GM12872 (cell line): ENCODE measurements at regions not wholly inside any gene's neighbourhood (a gene's known extent, or its start where the extent isn't known, plus 50 kb on each side); places are given as distances from the start of the nearest gene placed in this dataset.

Source experiments
- TF ChIP-seq, protein P1 (sequence below): IDR thresholded peaks from 3 replicates; pipeline ENCODE4 v1.5.1; 2011; ENCODE audit warnings: low read depth, mild to moderate bottlenecking, low read length, moderate library complexity; ENCODE audit not compliant: insufficient read depth

DNA sequence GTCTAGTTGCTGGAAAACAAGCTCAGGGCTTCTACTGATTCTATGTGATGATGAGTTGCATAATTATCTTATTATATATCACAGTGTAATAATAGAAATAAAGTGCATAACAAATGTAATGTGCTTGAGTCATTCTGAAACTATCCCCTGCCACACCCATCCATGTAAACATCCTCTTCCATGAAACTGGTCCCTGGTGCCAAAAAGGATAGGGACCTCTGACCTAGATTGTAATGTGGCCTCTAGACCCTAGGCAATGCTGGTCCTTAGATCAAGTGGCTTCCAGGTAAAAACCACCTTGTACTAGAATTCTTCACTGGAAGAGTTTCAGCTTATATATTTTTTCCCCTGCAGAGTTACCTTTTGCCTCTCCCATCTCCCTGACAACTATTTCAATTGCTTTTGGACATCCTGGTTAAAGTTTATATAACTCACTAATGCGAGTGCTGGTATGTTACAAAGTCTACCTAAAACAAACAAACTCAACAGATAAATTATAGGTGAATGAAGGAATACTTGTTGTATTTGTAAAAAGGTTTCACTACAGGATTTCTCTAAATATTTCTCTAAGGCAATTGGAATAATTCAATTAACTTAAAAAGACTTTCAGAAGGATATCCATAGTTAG lies 462.5 kb downstream of the NAV3 start:
- TF ChIP-seq, protein P1, sequence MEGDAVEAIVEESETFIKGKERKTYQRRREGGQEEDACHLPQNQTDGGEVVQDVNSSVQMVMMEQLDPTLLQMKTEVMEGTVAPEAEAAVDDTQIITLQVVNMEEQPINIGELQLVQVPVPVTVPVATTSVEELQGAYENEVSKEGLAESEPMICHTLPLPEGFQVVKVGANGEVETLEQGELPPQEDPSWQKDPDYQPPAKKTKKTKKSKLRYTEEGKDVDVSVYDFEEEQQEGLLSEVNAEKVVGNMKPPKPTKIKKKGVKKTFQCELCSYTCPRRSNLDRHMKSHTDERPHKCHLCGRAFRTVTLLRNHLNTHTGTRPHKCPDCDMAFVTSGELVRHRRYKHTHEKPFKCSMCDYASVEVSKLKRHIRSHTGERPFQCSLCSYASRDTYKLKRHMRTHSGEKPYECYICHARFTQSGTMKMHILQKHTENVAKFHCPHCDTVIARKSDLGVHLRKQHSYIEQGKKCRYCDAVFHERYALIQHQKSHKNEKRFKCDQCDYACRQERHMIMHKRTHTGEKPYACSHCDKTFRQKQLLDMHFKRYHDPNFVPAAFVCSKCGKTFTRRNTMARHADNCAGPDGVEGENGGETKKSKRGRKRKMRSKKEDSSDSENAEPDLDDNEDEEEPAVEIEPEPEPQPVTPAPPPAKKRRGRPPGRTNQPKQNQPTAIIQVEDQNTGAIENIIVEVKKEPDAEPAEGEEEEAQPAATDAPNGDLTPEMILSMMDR: no peak

- TF ChIP-seq, protein P1: no peak
Observed at GRCh38 chr12:78305808-78306207, 475.1 kb downstream of the NAV3 start.

GRCh38 chr12:78306236-78306635 lies 475.5 kb downstream of the NAV3 start:
- TF ChIP-seq, protein P1: no peak

GRCh38 chr12:78308701-78309100 lies 478.0 kb downstream of the NAV3 start:
- TF ChIP-seq, protein P1: no peak

GRCh38 chr12:78315028-78315427 lies 484.3 kb downstream of the NAV3 start:
- TF ChIP-seq, protein P1: no peak

GRCh38 chr12:78316136-78316535 lies 485.4 kb downstream of the NAV3 start:
- TF ChIP-seq, protein P1: no peak

DNA sequence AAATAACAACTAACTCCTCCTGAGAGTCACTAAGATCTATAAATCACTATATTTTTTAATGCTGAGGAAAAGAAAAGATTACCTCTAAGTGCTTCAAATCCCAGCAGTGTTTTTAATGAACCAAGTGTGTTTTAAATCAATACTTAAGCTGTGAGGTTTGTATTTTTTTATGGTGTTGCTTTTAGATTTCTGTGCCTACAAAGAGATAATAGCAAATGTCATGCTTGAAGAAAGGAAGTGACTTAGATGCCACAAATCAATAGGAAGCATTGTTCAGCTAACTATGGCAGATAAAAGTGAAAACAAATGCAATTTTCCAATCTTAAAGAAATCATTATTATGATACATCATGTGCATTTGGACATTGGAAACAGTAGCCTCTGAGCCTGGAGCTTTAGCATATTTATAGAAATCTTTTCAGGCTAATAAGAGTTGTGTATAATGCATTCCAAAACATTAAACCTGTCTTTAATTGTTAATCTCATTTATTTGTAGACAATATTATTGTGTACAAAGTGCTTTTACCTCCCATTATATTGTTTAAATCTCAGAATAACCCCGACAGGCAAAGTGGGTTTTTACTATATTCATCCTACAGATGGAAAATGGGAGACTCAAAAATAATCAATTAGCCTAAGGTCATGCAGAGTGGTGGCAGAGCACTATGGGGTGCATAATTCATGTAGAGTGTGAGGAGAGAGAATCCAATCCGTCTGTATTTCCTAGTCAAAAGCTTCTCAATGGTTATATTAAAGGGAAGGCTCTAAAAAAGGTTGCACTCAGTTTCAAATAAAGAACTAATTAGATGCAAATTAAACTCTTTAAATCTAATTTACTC lies 486.2 kb downstream of the NAV3 start:
- TF ChIP-seq, protein P1: no peak
